Liver (tissue), 8 donors: ENCODE measurements at regions not wholly inside any gene's neighbourhood (a gene's known extent, or its start where the extent isn't known, plus 50 kb on each side); places are given as distances from the start of the nearest gene placed in this dataset.

Source experiments
- DNase-seq: peaks from one replicate; pipeline ENCODE4 v3.0.0-alpha.2; 2017; ENCODE audit warnings: low spot score
- H3K27ac ChIP-seq, 2 donors: one replicate each; pipeline ENCODE4 v1.7.0; 2013; ENCODE audit warnings: inconsistent platforms in 2 of 2, low read length in 2 of 2, control low read depth in 1 of 2, low read depth in 1 of 2, mild to moderate bottlenecking in 1 of 2
- H3K27me3 ChIP-seq, 4 donors: one replicate each; pipeline versions ENCODE4 v1.6.1 to v1.7.0; 2013; ENCODE audit warnings: low read length in 3 of 4, inconsistent platforms in 1 of 4, mild to moderate bottlenecking in 1 of 4, moderate library complexity in 1 of 4; ENCODE audit not compliant: control insufficient read depth in 4 of 4, insufficient read depth in 4 of 4
- H3K36me3 ChIP-seq, 4 donors: one replicate each; pipeline versions ENCODE4 v1.6.1 to v1.7.0; 2013; ENCODE audit warnings: low read length in 3 of 4, mild to moderate bottlenecking in 3 of 4, low read depth in 1 of 4, moderate library complexity in 1 of 4; ENCODE audit not compliant: control insufficient read depth in 4 of 4, insufficient read depth in 3 of 4
- H3K4me1 ChIP-seq, 4 donors: one replicate each; pipeline versions ENCODE4 v1.6.1 to v1.7.0; 2013; ENCODE audit warnings: low read length in 3 of 4, mild to moderate bottlenecking in 3 of 4, moderate library complexity in 1 of 4; ENCODE audit not compliant: control insufficient read depth in 4 of 4, insufficient read depth in 4 of 4
- H3K4me3 ChIP-seq, 3 donors: one replicate each; pipeline versions ENCODE4 v1.6.1 to v1.7.0; 2013; ENCODE audit warnings: low read length in 3 of 3, control low read depth in 1 of 3, low read depth in 1 of 3, mild to moderate bottlenecking in 1 of 3
- H3K9ac ChIP-seq, 2 donors: one replicate each; pipeline ENCODE4 v1.7.0; 2013; ENCODE audit warnings: low read length in 2 of 2, mild to moderate bottlenecking in 2 of 2, moderate library complexity in 2 of 2, control low read depth in 1 of 2, low read depth in 1 of 2
- H3K9me3 ChIP-seq, 4 donors: one replicate each; pipeline versions ENCODE4 v1.6.1 to v1.7.0; 2013; ENCODE audit warnings: low read length in 3 of 4; ENCODE audit not compliant: control insufficient read depth in 4 of 4
- ATF3 ChIP-seq: IDR thresholded peaks from 2 replicates; pipeline ENCODE4 v1.6.1; 2016; ENCODE audit warnings: antibody characterized with exemption
- CTCF ChIP-seq: fragments of 150-350 bp; IDR thresholded peaks from 2 replicates; pipeline ENCODE4 v1.5.1; 2017; ENCODE audit warnings: improper control_type of control experiment, low read depth, low read length; ENCODE audit not compliant: missing input control
- EGR1 ChIP-seq, 2 donors: IDR thresholded peaks; 2 replicates each; pipeline ENCODE4 v1.6.1; 2016 to 2018; ENCODE audit warnings: antibody characterized with exemption in 2 of 2, low read depth in 2 of 2
- FOXA1 ChIP-seq: IDR thresholded peaks from 2 replicates; pipeline ENCODE4 v1.6.1; 2016; ENCODE audit warnings: antibody characterized with exemption
- FOXA2 ChIP-seq: IDR thresholded peaks from 2 replicates; pipeline ENCODE4 v1.6.1; 2016; ENCODE audit warnings: antibody characterized with exemption
- GABPA ChIP-seq, 2 donors: IDR thresholded peaks in 1 of 2; conservative IDR thresholded peaks in 1 of 2; 2 replicates each; pipeline ENCODE4 v1.6.1; 2016; ENCODE audit warnings: antibody characterized with exemption in 2 of 2, mild to moderate bottlenecking in 1 of 2, moderate library complexity in 1 of 2
- HNF4A ChIP-seq, 2 donors: conservative IDR thresholded peaks; 2 replicates each; pipeline ENCODE4 v1.6.1; 2016; ENCODE audit warnings: antibody characterized with exemption in 2 of 2, mild to moderate bottlenecking in 2 of 2
- HNF4G ChIP-seq: IDR thresholded peaks from 2 replicates; pipeline ENCODE4 v1.6.1; 2016; ENCODE audit warnings: antibody characterized with exemption
- JUND ChIP-seq, 2 donors: IDR thresholded peaks; 2 replicates each; pipeline ENCODE4 v1.6.1; 2016; ENCODE audit warnings: antibody characterized with exemption in 2 of 2
- MAX ChIP-seq: IDR thresholded peaks from 2 replicates; pipeline ENCODE4 v1.6.1; 2016; ENCODE audit warnings: antibody characterized with exemption
- NR2F2 ChIP-seq: IDR thresholded peaks from 2 replicates; pipeline ENCODE4 v1.6.1; 2016; ENCODE audit warnings: antibody characterized with exemption
- RAD21 ChIP-seq, 2 donors: IDR thresholded peaks; 2 replicates each; pipeline ENCODE4 v1.6.1; 2016; ENCODE audit warnings: antibody characterized with exemption in 2 of 2, mild to moderate bottlenecking in 2 of 2
- REST ChIP-seq: IDR thresholded peaks from 2 replicates; pipeline ENCODE4 v1.6.1; 2016; ENCODE audit warnings: antibody characterized with exemption, mild to moderate bottlenecking
- RXRA ChIP-seq, 2 donors: IDR thresholded peaks; 2 replicates each; pipeline ENCODE4 v1.6.1; 2017 to 2018; ENCODE audit warnings: antibody characterized with exemption in 2 of 2, mild to moderate bottlenecking in 1 of 2
- SP1 ChIP-seq: IDR thresholded peaks from 2 replicates; pipeline ENCODE4 v1.6.1; 2018; ENCODE audit warnings: antibody characterized with exemption, mild to moderate bottlenecking
- TAF1 ChIP-seq: conservative IDR thresholded peaks from 2 replicates; pipeline ENCODE4 v1.6.1; 2016; ENCODE audit warnings: antibody characterized with exemption, mild to moderate bottlenecking
- YY1 ChIP-seq: IDR thresholded peaks from 2 replicates; pipeline ENCODE4 v1.6.1; 2016; ENCODE audit warnings: antibody characterized with exemption, mild to moderate bottlenecking
- ZBTB33 ChIP-seq: IDR thresholded peaks from 2 replicates; pipeline ENCODE4 v1.6.1; 2016; ENCODE audit warnings: antibody characterized with exemption
- WGBS: extraction: QIAGEN DNeasy Blood & Tissue Kit; methylation state at CpG from one replicate; pipeline ENCODE4 v1.1.7; 2013; 5-methylcytosine and 5-hydroxymethylcytosine counted together
- donor health status: healthy.
- donor health status: healthy.
- donor health status: healthy.
- donor health status: healthy.
- donor health status: healthy.

GRCh38 chr2:21814588-21815149 is 690.9 kb downstream of the TDRD15 start:
- 74% methylated on average over 4 of the region's 4 CpGs for WGBS

More at GRCh38 chr2:21814588-21815149, 690.9 kb downstream of the TDRD15 start:
- H3K4me3 ChIP-seq, result no peak overlapping the region
- no peak for DNase-seq
- no peak for TF ChIP-seq REST
- no peak for TF ChIP-seq FOXA1
- TF ChIP-seq JUND (IDR thresholded peaks at IDR 0.05), result no peak
- no peak for TF ChIP-seq RAD21 (IDR thresholded peaks at IDR 0.05)
- no peak for TF ChIP-seq FOXA2
- no peak for TF ChIP-seq SP1
- no peak for TF ChIP-seq YY1
- TF ChIP-seq CTCF, result no peak
- TF ChIP-seq MAX, result no peak
- TF ChIP-seq ZBTB33, result no peak
- TF ChIP-seq ATF3, result no peak
- TF ChIP-seq TAF1, result no peak
- TF ChIP-seq GABPA (IDR thresholded peaks at IDR 0.05 in 1 of 2, conservative IDR thresholded peaks at IDR 0.05 in 1 of 2), result no peak
- TF ChIP-seq EGR1 (IDR thresholded peaks at IDR 0.05; ENCODE audit: low read depth in 2 of 2), result no peak
- TF ChIP-seq NR2F2, result no peak
- TF ChIP-seq HNF4G, result no peak
- TF ChIP-seq HNF4A (conservative IDR thresholded peaks at IDR 0.05), result no peak
- no peak for TF ChIP-seq RXRA (IDR thresholded peaks at IDR 0.05)
- H3K9ac ChIP-seq, result no peak overlapping the region
- H3K36me3 ChIP-seq, result no peaks in the 10 kb centered on the region
- no peaks in the 10 kb centered on the region for H3K4me1 ChIP-seq
- H3K9me3 ChIP-seq, result no peaks in the 10 kb centered on the region
- no peaks in the 10 kb centered on the region for H3K27me3 ChIP-seq
- no peak overlapping the region for H3K27ac ChIP-seq
